ENCODE measurements at regions not wholly inside any gene's neighbourhood (a gene's known extent, or its start where the extent isn't known, plus 50 kb on each side); places are given as distances from the start of the nearest gene placed in this dataset.

GRCh38 chr3:61311044-61311443 is 59.8 kb upstream of the FHIT start:
- DNase-seq (ENCODE audit: extremely low read depth, insufficient read length) = no peak
- Histone ChIP-seq H3K4me3 (replicated peaks; ENCODE audit: low read depth, low read length) (no peak overlapping the region), H3K27me3 (replicated peaks; ENCODE audit: control insufficient read depth, insufficient read depth, low read length) (no peaks in the 10 kb centered on the region; the same call in 1 of the 2 replicates), H3K36me3 (ENCODE audit: control insufficient read depth, insufficient read depth, low read length) (no peaks in the 10 kb centered on the region)
- TF ChIP-seq CTCF (IDR thresholded peaks at IDR 0.05; ENCODE audit: insufficient read depth, low read length, poor library complexity, severe bottlenecking) = no peak

GRCh38 chr3:61315871-61316270 is 64.6 kb upstream of the FHIT start:
- Histone ChIP-seq H3K36me3 (ENCODE audit: control insufficient read depth, insufficient read depth, low read length) (no peaks in the 10 kb centered on the region), H3K27me3 (replicated peaks; ENCODE audit: control insufficient read depth, insufficient read depth, low read length) (no peaks in the 10 kb centered on the region), H3K4me3 (replicated peaks; ENCODE audit: low read depth, low read length) (no peak overlapping the region)
- no peak for TF ChIP-seq CTCF (IDR thresholded peaks at IDR 0.05; ENCODE audit: insufficient read depth, low read length, poor library complexity, severe bottlenecking)
- no peak for DNase-seq (ENCODE audit: extremely low read depth, insufficient read length)

- Histone ChIP-seq H3K36me3 (ENCODE audit: control insufficient read depth, insufficient read depth, low read length) (no peaks in the 10 kb centered on the region), H3K4me3 (replicated peaks; ENCODE audit: low read depth, low read length) (no peak overlapping the region), H3K27me3 (replicated peaks; ENCODE audit: control insufficient read depth, insufficient read depth, low read length) (no peaks in the 10 kb centered on the region)
- TF ChIP-seq CTCF (IDR thresholded peaks at IDR 0.05; ENCODE audit: insufficient read depth, low read length, poor library complexity, severe bottlenecking) = no peak
- DNase-seq (ENCODE audit: extremely low read depth, insufficient read length) = peak; percentile 1
Measured at GRCh38 chr3:61323094-61323493, 71.8 kb upstream of the FHIT start.

- DNase-seq (ENCODE audit: extremely low read depth, insufficient read length) = no peak
- Histone ChIP-seq H3K27me3 (replicated peaks; ENCODE audit: control insufficient read depth, insufficient read depth, low read length) (no peaks in the 10 kb centered on the region; the same call in 1 of the 2 replicates), H3K4me3 (replicated peaks; ENCODE audit: low read depth, low read length) (no peak overlapping the region), H3K36me3 (ENCODE audit: control insufficient read depth, insufficient read depth, low read length) (no peaks in the 10 kb centered on the region)
- TF ChIP-seq CTCF (IDR thresholded peaks at IDR 0.05; ENCODE audit: insufficient read depth, low read length, poor library complexity, severe bottlenecking) = no peak
Measured at GRCh38 chr3:61331929-61332552, 80.8 kb upstream of the FHIT start.

GRCh38 chr3:61333192-61333961 is 82.1 kb upstream of the FHIT start:
- no peak for TF ChIP-seq CTCF (IDR thresholded peaks at IDR 0.05; ENCODE audit: insufficient read depth, low read length, poor library complexity, severe bottlenecking)
- Histone ChIP-seq H3K27me3 (replicated peaks; ENCODE audit: control insufficient read depth, insufficient read depth, low read length) (no peaks in the 10 kb centered on the region; the same call in 1 of the 2 replicates), H3K4me3 (replicated peaks; ENCODE audit: low read depth, low read length) (no peak overlapping the region), H3K36me3 (ENCODE audit: control insufficient read depth, insufficient read depth, low read length) (no peaks in the 10 kb centered on the region)
- no peak for DNase-seq (ENCODE audit: extremely low read depth, insufficient read length)

Data from GM06990 (cell line).